ENCODE measurements at regions not wholly inside any gene's neighbourhood (a gene's known extent, or its start where the extent isn't known, plus 50 kb on each side); places are given as distances from the start of the nearest gene placed in this dataset.

GRCh38 chr9:118028225-118028624 is 324.0 kb downstream of the TLR4 start:
- no peak for DNase-seq (ENCODE audit: extremely low read depth, low read depth)
- TF ChIP-seq CTCF (IDR thresholded peaks at IDR 0.05; ENCODE audit: low read depth, low read length), result no peak

DNA sequence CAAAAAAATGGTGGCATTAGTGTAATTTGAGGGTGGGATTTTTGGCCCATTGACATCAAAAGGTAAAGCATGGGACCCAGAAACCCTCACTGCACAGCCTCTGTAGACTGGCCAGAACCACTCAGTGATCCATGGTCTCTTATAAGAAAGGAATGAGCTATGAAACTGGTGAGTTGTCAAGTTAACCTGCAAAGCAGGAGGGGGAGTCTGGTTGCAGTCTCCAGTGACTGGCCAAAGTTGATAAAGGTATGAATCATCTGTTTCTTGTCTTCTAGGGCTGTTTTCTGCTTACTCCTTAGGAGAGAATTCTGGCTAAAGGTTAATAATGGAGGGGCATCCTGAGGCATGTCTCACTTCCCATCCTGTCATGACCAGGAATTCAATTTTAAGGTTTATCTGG is 325.2 kb downstream of the TLR4 start:
- no peak for TF ChIP-seq CTCF (IDR thresholded peaks at IDR 0.05; ENCODE audit: low read depth, low read length)
- no peak for DNase-seq (ENCODE audit: extremely low read depth, low read depth)

GRCh38 chr9:118034701-118035100 is 330.5 kb downstream of the TLR4 start:
- no peak for TF ChIP-seq CTCF (IDR thresholded peaks at IDR 0.05; ENCODE audit: low read depth, low read length)
- DNase-seq (ENCODE audit: extremely low read depth, low read depth), result no peak

- TF ChIP-seq CTCF (IDR thresholded peaks at IDR 0.05; ENCODE audit: low read depth, low read length), result no peak
- DNase-seq (ENCODE audit: extremely low read depth, low read depth), result no peak
These were observed 334.5 kb downstream of the TLR4 start for GRCh38 chr9:118038713-118039112.

DNA sequence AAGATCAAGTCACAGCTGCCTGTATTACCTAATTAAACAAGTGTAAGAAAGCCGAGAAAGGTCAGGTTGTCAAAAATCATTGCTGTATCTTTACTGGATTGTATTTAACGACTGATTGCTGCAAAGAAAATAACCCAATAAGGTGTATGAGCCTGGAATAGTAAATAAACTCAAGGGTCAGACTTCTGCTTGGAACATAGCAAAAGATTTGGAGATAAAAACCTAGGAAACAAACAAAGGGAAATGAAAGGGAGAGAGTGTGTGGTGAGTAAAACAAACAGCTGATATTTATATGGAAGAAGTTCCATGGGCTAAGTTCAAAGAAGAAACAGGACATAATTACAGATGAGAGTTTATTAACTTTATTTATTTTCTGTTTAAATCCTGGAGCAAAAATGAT is 354.0 kb downstream of the TLR4 start:
- TF ChIP-seq CTCF (IDR thresholded peaks at IDR 0.05; ENCODE audit: low read depth, low read length), result no peak
- DNase-seq (ENCODE audit: extremely low read depth, low read depth), result no peak

GRCh38 chr9:118059484-118060278 is 355.5 kb downstream of the TLR4 start:
- no peak for TF ChIP-seq CTCF (IDR thresholded peaks at IDR 0.05; ENCODE audit: low read depth, low read length)
- no peak for DNase-seq (ENCODE audit: extremely low read depth, low read depth)

- no peak for DNase-seq (ENCODE audit: extremely low read depth, low read depth)
- no peak for TF ChIP-seq CTCF (IDR thresholded peaks at IDR 0.05; ENCODE audit: low read depth, low read length)
These were observed 379.0 kb downstream of the TLR4 start for GRCh38 chr9:118083161-118083560.

Measured in AG09319 (cell line).